CD4-positive, alpha-beta T cell treated with Interleukin-4 for 1 hour (primary cell): ENCODE measurements at regions not wholly inside any gene's neighbourhood (a gene's known extent, or its start where the extent isn't known, plus 50 kb on each side); places are given as distances from the start of the nearest gene placed in this dataset.
A peak's percentile ranks its signal among the peaks of the same experiment; 100 is the strongest.
"Not testable (repeated sequence)": the region's sequence is repeated elsewhere in the genome, so short reads cannot be mapped to it uniquely, and the experiment has no call there.

ENCODE experiments used
- DNase-seq, 2 donors: peaks; one replicate each; pipeline ENCODE4 v3.0.0-alpha.2; 2020 to 2022

DNA sequence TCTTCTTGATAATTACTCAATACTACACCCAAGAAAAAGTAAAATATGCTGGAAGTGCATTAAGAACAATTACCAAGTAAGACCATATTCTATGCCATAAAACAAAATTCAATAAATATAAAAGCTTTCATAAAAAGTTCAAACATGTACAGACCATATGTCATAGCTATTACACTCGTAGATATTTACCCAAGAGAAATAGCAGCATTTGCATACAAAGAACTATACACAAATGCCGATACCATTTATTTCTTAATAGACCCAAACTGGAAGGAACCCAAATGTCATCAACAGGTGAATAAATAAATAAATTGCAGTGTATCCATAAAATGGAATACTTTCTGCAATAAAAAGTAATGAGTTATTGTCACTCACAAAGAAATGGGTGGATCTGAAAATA lies 78.3 kb upstream of the SLC16A7 start:
- no peak for DNase-seq

DNA sequence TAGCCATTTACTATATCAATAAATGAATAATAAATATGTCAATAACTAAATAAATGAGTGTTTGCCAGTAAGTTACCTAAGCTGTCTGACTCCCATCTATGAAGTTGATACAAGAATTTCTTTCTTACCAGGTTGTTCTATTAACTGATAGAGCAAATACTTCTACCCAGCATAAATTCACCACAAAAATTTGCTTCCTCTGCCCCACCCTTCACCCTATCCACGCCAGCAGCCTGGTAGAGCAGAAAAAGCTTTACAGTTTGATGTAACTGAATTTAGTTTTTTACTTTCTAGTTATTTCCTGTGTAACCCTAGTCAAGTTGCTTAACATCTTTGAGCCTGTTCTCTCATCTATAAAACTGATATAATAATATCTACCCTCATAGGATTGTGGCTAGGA lies 94.9 kb upstream of the SLC16A7 start:
- no peak for DNase-seq

DNA sequence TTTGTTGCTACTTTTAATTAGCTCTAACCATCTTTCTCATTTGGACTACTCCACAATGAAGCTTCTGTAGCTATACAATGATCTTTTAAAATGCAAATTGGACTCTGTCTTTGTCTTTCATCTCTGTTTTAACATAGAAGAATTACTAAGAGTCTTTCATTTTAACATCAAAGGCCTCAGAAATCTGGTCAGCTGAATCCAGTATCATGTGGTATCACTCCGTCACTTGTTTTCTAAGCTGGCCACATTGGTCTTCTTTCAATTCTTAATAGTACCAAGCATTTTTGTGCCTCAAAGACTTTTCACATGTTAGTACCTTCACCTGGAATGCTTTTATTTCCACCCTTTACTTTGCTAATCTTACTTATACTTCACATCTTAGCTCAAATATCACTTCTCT lies 95.5 kb upstream of the SLC16A7 start:
- DNase-seq: no peak

DNA sequence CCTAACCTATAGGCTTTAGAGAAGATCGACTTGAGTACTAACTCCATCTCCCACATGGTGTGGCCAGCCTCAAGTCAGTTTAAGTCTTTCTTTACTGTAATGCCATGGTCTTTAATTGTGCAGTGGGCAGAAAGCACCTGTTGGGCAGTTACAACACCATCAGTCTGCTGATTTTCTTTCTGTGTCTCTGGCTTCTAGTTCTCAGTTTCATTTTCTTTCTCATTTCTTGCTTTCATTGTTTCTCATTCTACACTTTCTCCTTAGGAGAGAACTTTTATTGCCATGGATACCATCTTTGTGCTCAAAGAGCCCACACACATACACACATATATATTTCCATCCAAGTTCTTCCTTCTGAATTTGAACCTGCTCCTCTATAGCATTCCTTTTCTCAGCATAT lies 96.1 kb upstream of the SLC16A7 start:
- DNase-seq: no peak

DNA sequence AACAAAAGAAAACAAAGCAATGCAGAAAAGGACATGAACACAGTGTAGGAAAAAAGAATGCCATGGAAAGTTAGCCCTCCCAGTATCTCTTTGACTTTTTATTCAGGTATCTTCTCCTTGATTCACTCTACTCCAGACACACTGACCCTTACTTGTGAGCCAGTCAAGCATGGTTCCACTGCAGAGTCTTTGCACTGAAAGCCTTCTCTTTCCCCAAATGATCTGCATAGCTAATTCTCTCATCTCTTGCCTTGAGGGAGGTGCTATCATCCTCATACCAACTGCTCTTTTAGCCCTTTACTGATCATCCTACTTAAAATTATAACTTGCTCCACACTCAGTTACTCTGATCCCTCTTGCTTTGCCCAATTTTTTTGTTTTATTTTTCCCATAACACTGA lies 101.2 kb upstream of the SLC16A7 start:
- no peak for DNase-seq

DNA sequence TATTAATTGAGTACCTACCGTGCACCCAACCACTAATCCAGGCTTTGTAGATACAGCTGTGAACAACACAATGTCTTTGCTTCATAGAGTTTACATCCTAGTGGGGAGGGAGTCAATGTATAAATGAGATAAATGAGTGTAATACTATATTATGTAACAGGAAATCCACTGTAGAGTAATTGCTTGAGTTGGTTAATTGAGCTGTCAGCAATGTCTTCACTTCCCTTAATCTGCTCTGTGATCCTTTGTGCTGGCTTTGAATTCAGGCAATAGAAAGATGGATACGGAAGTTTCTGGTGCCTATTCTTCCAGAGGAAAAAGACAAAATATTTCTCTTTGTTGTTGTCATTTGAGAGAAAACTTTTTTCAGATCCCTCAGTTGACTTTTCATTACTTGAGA lies 104.0 kb upstream of the SLC16A7 start:
- DNase-seq: no peak

DNA sequence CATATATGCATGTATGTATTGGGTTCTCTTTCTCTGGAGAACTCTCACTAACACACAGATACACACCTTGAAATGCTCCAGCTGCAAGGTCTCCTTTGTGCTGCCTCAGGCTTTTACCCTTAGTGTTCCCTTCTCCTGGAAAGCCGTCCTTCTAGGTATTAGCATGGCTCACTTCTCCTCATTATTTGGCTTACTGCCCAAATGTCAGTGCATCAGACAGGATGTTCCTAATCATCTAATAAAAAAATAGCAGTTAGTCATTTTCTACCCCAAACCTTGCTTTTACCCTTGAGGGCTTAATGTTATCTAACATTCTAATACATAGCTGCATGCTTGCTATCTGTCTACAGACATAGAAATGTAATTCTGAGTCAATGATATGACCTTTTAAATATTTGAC lies 109.0 kb upstream of the SLC16A7 start:
- DNase-seq: no peak

DNA sequence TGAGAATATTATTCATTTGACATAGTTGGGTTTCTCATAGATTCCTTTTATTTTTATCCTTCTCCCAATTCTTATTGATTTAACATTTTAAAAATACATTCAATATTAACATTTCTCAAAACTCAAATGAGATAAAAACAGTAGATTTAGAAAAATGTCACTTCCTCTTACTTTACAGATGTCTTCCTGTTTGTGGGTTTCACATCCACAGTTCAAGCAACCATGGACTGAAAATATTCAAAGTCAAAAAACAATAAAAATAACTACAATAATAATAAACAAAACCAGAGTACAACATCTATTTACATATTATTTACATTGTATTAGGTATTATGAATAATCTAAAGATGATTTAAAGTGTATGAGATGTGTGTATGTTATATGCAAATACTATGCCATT lies 111.3 kb upstream of the SLC16A7 start:
- DNase-seq: no peak

DNA sequence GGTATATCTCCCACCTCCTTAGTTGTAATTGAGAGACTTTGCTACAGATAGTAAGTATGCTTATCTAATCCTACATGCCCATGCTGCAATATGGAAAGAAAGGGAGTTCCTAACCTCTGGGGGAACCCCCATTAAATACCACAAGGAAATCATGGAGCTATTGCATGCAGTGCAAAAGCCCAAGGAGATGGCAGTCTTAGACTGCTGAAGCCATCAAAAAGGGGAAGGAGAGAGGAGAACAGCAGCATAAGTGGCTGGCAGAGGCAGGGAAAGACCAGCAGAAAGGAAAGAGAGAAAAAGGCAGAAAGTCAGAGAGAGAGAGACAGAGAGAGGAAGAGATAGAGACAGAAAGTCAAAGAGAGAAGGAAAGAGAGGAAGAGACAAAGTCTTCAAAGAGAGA lies 121.6 kb upstream of the SLC16A7 start:
- not testable (repeated sequence) for DNase-seq

DNA sequence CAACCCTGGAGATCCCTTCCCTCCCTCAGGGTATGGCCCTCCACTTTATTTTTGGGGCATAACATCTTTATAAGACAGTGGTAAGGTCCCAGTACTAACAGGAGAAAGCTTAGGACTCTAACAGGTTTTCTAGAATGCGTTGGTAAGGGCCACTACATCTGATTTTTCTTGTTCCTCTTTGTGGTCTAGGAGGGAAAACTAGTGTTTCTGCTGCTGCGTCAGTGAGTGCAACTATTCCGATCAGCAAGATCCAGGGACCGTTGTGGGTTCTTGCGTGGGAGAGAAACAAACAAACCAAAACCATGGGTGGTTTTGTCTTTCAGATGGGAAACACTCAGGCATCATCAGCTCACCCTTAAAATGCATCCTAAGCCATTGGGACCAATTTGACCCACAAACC lies 123.6 kb upstream of the SLC16A7 start:
- peak in 1 of 2 donors; percentile 19 for DNase-seq

DNA sequence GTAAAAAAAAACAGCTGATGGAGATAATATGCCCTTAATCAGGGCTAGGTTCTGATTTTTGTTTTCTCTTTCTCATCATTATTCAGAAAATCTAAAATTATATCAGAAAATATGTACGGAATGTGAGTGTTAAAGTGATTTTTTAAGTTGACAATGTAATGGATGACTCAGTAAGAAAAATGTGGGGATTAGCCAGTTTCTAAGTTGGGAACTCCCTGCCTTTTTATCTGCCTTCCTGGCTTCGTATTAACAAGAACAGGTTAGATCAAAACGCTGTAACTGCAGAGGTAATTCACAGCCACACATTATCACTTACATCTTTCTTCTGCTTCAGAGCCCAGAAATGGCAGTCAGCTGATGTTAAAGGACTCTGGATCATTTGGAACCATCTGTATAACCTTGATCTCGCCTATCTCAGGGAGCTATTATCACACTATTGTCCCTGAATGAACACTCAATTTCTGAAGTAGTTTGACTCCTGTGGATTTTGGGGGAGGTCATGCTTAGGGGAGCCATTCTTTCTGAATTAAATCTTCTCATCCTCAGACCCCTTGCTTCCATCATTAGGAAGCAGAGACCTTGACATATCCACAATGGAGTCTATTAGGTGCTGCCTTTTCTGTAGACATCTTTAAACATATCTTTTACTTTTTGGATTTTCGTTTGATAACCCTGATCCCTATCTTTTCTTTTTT lies 135.7 kb upstream of the SLC16A7 start:
- DNase-seq: no peak

DNA sequence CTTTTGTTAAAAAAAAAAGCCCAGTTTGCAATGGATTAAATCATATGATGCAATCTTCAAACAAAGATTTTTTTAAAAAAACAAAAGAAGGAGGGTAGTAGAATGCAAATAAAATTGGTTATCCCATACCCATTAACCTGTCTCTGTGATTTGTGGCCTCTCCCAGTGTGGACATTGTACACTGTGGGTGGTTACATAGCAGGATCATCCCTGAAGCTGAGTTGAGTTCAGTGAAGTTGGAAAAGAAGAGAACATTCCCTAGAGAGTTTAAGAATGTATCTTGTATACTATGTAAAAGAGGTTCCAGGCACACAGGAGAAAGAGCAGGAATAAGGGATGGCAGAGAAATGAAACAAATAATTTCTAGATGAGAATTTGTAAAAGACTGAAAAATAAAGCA lies 142.4 kb upstream of the SLC16A7 start:
- no peak for DNase-seq

DNA sequence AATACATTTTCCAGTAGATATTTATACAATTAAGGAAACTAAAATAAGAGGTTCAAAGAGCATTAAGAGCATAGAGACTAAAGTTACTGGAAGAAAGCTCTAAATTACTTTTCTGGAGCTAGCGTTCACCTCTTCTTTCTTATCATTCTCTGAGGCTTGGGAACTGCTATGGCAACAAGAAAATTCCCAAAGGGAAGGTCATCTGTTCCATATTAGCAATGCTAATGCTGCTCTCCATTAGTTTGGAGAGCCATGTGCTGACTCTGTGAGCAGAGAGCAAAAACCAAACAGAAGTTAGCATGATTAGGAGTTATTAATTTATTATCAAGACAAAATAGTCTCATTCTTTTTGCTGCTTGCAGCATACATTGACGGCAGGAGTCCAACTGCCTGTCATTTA lies 143.1 kb upstream of the SLC16A7 start:
- no peak for DNase-seq

DNA sequence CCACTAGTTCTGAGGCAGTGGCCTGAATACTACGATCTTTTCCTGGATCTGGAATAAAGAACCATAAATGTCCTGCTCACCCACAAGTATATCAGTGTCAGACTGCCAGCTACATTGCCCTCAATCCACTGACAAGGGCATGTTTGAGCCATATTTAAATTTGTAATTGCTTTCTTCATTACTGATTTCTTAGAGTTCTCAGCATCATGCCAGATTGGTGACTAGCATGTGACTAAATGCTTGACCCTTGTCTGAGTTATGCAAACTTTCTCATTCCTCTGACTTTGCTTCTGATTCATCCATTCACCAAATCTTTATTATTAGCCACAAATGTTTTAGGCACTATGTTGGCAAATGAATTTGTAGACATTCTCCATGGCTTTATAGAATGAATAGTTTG lies 143.6 kb upstream of the SLC16A7 start:
- no peak for DNase-seq

DNA sequence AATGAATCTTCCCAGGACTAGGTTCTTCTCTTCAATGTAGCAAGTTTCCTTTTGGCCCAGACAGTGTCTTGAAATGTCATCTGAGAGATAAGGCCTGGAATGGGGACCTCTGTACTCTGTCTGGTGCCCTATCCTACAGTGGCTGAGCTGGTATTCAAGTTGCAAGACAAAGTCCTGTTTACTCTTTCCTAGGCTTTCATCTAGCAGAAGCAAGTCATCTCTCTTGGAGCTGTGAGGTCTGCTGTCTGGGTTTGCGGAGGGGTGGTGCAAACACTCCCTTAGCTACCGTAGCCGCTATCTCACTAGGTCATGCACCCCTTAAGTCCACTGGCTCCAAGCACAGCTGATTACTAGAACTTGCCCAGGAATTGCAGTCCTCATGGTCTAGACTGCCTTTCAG lies 149.7 kb upstream of the SLC16A7 start:
- no peak for DNase-seq

DNA sequence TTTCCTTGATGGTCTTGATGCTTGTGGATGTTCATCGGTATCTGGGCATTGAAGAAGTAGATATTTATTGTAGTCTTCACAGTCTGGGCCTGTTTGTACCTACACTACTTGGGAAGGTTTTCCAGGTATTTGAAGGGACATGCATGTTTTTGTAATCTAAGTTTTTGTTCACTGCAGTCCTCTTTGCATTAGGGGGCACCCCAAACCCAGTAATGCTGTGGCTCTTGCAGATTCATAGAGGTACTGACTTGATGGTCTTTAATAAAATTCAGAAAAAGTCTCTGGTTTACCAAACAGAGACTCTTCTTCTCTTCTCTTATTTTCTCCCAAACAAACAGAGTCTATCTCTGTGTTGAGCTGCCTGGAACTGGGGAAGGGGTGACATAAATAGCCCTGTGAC lies 150.9 kb upstream of the SLC16A7 start:
- peak in 1 of 2 donors; percentile 20 for DNase-seq

DNA sequence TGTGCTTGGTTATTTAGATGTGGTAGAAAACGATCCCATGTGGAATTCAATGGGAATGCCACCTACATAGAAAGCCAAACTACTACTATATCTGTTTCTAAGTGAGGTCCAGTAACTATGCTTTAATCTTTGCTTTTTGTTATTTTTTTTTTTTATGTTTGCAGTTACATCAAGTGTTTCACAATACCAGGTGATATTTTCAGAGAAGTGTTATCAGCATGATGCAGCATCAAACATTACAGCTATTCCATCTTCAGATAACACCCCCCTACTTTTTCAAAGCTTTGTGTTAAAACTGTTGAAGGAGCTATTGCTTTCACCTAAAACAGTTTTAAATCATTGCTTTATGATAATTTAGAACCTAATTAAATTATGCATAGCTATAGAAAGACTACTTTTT lies 163.8 kb upstream of the SLC16A7 start:
- no peak for DNase-seq

DNA sequence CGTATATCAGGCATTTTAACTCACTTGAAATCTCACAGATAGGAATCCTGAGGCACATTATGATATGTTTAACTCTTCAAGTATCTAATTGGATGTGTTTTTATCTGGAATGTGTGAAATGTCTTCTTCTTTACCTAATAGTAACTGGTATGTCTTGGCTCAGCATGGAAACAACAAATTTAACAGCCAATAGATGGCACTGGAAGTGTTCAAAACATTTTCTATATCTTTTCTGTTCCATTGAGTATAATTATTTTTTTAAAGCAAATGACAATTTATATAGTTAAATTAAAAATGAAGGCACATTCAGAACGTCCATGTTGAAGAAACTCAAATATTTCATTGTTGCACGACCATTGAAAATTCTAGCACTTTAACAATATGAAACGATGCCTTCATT lies 164.6 kb upstream of the SLC16A7 start:
- DNase-seq: no peak

DNA sequence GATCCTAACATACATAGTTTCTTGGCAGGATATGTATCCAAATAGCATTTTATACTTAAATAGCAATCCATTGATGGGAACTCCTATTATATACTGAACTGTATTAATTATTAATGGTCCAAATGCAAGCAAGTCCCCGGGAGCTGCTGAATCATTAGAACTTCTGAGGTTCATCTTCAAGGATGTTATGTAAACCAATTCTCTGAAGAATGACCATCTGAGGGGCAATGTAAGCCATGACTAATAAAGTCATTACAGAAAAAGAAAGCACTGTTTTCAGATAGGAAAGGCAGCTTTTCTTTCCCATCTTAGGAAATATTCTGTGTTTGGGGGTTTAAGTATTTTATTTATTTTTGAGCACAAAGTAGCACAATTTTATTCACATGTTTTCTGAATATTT lies 166.1 kb upstream of the SLC16A7 start:
- DNase-seq: no peak

DNA sequence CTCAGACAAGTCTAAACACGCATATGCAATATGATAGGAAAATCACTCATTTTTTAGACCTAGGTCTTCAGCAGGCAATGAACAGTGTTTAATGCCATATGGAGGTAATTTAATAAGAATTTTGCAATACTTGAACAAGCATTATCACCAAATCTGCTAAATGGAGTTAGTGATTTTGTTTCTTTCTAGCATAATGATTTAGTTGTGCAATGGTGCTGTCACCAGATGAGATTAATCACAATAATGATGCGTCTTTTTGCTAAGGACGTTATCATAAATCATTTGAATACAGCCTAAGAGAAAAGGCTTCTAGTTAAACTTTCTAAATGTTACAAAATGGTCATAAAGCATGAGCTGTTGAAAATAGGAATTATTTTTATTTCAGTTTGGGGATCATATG lies 170.0 kb upstream of the SLC16A7 start:
- no peak for DNase-seq

DNA sequence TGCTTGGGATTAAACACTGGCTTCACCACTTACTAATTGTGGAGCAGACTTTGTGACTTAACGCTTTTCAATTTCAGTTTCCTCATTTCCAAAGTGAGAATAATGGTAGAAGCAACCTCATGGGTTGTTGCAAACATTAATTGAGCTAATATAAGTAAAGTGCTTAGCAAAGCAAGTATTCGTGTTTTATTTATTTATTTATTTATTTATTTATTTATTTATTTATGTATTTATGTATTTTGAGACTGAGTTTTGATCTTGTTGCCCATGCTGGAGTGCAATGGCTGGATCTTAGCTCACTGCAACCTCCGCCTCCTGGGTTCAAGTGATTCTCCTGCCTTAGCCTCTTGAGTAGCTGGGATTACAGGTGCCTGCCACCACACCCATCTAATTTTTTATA lies 171.2 kb upstream of the SLC16A7 start:
- DNase-seq: not testable (repeated sequence)

DNA sequence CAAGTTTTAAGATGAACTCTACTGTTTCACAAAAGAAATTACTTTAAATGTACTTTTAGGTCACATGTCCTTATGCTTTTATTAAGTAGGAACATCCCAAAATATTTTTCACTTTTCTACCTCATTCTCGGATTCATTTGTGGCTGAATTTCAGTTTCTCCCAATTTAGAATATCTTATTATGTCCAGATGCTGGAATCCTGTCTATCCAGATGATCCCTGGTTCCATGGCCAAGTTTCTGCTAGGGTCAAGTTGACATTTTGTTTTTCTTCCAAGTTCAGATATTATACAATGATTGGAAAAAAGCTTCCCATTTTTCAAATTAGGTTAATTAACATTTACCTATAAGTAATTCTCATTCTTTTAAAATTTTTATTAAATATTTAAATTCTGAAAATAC lies 181.8 kb upstream of the SLC16A7 start:
- DNase-seq: no peak

DNA sequence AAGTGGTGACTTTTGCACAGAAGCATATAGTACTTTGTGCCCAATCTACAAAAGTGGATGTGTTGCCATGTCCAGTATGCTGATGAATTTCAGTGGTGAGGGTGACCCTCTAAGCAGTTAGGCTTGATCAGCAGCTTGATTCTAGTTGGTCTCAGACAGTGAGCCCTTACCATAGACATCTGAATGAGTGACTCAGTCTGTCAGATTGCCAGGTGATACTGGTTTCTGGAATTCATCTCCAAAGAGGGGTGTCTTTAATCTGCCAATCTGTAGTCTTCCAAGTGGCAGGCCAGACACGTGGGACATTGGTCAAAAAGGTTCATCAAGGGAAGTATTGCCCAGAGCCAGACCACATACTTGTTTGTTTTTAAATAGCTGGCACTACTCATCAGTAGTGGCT lies 187.4 kb upstream of the SLC16A7 start:
- no peak for DNase-seq

DNA sequence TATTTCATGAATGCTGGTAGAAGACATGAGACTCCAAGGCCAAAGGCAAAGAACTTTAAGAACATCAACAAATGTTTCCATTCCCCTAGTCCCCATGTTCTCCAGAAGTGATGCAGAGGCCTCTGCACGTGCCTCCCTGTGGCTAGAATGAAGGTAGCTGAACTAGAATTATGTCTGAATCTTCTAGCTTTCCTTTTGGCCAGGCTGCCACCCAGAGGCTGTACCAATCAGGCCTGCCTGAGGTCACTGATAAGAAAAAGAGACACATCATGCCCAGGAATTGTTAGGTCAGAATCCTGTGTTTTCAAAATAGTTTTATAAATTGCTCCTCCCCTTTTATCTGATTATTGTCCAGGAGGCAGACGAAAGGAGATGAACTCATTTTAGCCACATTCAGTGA lies 188.0 kb upstream of the SLC16A7 start:
- DNase-seq: no peak

DNA sequence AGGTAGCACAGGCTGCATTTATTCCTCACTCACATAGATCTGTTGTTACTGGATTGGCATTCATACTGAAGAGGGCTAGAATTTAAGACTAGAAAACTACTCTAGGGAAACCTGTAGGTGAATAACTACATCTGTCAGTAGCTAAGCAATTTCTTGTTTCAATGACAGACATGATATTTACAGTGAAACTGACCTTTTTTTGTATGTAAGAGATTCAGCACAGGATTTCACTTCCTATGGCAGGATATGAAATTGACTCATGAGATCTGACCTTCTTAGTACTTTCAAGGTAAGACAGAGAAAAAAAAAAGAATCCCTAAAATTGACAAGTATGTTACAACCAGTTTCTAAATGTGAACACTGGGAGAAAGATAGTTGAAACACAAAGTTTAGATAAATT lies 189.8 kb upstream of the SLC16A7 start:
- DNase-seq: no peak
